ENCODE measurements at regions not wholly inside any gene's neighbourhood (a gene's known extent, or its start where the extent isn't known, plus 50 kb on each side); places are given as distances from the start of the nearest gene placed in this dataset.
"Not testable (repeated sequence)": the region's sequence is repeated elsewhere in the genome, so short reads cannot be mapped to it uniquely, and the experiment has no call there.

DNA sequence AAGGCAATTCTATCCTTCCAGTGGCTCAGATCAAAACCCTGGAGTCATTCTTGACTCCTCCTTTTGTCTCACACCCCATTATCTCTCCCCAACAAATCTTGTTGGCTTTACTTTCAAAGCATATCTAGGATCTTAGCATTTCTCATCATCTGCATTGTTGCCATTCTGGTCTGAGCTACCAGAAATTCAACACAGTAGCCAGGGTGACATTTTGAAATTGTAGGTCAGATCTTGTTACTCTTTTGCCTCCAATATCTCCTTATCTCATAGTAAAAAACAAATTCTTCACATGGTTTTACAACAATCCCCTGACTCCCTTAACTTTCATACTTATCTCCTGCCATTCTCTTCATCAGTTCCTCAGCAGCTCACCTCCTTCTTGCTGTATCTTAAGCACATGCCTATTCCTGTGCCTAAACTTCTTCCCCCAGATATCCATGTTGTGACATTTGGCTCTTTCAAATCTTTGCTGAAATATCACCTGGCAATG is 115.8 kb downstream of the KLF5 start:
- no peak for DNase-seq

DNA sequence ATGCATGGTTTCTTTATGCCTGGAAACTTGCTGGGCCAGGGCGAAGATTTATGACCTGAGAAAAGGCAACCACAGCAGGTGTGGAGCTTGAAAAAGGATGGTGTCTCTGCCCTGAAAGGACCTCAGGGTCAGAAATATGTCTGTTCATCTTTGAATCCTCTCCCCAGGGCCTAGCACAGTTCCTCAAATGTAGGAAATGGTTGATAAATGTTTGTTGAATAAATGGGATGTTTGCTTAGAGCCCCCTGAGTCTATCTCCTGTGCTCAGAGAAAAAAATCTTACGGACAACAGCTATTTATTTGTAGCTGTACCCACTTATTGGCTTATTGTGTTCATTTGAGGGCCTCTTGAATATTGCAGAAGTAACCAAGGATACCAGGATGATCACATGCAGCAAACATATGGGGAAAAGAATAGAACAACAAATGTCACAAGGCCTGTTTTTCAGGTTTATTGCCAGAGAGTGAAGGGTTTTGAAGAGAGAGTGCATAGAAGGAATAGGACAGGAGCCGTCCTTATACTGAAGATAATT is 114.5 kb downstream of the KLF5 start:
- DNase-seq = no peak

DNA sequence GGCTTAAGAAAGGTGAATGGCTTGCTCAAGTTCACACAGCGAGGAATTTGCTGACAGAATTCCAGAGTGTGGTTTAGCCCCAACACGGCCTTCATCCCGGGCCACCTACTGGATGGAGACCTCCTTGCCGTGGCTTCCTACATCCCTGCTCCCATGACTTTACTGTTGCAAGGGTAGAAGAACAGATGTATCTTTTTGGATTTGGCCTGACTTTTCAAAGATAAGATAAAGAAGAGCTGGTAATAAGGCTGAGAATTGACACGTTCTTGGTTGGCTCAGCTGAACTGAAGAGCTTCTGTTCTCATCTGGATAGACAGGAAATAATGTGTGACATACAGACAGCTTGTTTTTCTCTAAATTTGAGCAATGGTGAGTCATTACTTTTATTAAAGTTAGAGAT is 113.1 kb downstream of the KLF5 start:
- no peak for DNase-seq

DNA sequence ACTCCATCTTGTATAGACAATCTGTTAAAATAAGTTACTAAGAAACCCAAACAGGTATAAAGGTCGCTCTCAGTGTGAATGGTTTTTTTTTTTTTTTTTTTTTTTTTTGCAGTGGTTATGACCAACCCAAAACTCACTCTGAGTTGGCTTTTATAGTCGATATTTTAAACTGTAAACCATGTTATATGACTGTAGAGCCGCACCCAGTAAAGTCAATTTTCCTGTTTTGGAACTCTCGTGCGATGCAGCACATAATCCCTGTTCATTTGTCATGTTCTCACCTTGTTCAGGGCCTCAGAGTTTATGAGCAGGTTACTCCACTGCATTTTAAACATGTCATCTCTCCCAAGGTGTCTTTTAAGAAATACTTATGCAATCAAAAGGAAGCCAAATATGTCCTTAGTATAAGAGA is 112.5 kb downstream of the KLF5 start:
- DNase-seq = no peak

DNA sequence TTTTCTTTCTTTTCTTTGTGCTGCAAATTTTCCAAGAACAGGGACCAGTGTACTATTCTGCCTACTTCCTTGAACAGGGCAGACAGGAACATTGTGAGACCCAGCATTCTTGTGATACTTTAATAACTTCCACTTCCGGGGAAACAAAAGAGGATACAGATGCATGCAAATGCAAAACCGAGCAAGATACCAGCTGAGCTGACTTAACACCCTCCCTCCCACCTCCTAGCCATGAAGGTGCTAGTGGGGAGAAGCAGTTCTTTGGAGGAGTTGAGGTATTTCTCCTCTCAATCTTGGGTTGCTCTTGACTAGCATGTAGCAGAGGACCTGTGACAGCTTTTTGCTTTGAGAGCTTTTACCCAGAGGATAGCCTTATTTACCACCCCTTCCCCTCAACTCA is 111.2 kb downstream of the KLF5 start:
- DNase-seq = no peak

DNA sequence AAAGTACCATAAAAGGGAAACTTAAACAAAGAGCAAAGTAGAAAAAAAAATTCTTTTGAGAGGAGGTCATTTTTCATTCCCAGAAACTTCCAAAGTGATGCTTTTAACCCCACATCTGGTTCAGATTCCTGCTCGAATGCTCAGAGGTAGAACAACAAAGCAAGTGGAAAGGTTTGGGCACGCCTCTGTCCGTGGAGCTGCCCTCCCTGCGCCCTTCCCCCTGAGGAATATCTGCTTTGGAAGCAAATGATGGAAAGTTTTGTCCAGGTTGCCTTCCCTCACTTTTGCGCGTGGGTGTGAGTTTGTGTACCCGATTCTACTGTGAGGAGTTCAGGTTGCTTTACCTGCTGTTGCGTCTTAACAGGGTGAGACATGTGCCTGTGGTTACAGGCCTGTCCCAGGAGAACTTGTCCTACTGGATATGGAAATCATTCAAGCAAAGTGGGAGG is 110.2 kb downstream of the KLF5 start:
- no peak for DNase-seq

DNA sequence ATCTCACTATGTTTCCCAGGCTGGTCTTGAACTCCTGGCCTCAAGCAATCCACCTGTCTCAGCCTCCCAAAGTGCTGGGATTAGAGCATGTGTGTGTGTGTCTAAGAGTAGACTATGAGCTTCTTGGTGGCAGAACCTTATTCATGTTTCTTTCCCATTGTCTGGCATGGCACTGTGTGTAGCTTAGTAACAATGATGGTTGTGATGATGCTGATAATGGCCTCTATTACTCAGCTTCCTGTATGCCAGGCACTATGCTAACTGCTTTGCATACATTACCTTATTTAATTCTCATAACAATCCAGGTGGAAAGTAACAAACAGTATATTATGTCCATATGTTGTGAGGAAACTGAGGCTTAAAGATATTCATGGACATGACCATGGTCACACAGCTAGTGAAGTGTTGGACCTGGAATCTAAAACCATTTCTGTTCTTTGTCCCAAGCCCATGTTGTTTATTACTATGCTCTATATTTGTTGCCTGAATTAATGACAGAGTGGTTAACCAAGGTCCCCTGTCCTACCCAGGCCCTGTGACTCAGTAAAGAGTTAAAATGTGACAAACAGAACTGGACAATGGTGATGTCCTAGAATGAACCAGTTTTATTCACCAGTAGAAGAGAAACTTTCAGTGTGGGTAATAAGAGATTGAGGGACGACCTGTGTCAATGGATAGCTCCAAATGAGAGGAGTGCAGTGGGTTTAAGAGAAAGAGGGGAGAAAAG is 109.6 kb downstream of the KLF5 start:
- no peak for DNase-seq

DNA sequence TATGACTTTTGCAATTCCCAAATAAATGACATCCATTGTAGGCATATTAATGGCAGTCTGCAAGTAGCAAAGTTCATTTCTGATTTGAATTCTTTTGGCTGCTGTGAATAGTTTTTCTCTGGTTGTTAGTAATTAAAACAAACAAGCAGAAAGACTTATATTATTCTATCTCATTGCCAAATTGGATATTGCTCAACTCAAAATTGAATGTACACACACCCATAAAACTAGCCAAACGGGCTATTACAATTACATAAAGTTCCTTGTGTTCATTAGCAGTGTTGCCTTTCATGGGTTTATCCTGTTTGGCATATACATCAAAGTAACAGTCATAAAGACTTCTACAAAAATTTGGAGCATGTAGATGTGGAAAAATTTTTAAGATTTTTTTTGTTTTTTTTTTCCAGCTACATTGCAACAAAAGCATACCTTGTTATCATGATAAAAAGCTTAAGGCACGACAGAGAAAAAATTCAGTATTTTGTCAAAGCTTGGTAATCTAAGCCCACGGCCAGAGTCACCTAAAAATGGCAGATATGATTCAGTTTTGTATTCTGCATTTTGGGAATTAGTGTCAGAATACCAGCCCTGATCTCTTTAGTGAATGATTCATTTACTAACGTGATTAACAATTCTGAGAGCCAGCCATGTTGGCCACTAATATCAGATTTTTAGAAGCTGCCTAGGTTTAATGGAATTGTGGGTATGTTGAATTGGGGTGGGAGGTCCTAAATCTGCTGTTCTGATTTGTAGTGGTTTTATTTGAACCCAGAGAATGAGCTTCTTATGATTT is 108.4 kb downstream of the KLF5 start:
- no peak for DNase-seq

DNA sequence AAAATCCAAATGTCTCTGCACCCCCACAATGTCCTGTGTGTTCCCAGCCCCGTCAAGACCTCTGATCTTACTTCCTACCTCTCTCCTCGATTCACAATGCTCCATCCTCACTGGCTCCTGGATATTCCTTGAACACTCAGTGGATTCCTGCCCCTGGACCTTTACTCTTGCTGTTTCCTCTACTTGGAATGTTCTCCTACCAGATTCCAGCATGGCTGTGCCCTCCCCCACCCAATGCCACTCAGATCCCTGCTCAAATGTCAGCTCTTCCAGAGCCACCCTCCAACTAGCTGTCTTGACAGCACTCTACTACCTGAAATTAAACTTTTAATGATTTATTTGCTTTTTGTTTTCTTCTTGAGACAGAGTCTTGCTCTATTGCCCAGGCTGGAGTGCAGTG is 107.4 kb downstream of the KLF5 start:
- DNase-seq = no peak

DNA sequence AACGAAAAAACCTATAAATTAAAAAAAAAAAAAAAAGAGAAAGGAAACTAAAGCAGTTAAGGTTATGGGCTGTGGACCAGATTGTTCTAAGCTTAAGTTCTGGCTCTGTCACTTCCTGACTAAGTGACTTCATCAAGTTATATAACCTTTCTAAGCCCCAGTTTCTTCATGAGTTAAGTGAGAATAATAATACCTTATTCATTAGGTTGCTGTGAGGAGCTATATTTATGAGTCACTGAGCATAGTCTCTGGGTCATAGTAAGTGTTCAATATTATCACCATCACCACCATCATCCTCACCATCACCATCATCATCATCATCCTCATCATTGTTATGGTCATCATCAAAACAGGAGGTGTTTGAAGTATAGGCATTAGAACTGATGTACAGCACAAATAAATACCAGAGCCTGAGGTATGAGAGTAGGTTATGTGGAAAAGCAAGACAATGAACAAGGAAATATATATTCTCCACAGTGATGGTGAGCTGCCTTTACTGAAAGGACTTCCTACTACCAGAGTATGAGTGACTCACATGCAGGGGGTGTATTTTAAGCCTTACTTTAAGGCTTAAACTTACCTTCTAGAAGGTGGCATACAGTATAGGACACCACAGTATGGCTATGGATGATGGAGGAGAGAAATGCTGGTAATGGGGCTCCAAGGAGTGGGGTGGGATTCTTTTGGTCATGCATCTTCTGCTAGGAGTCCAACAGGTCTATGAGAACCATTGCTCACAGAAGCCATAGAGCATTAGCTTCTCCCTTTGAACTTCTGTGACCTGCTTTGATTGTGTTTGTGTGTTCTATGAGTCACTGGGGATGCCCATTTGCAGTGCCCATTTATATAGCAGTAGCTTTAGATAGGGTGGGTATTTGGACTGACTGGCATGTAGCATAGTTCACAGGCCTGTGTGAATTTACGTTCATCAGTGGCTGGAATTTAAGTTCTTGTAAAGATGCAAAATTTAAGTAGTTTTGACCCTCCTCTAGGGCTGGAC is 104.4 kb downstream of the KLF5 start:
- DNase-seq = no peak

DNA sequence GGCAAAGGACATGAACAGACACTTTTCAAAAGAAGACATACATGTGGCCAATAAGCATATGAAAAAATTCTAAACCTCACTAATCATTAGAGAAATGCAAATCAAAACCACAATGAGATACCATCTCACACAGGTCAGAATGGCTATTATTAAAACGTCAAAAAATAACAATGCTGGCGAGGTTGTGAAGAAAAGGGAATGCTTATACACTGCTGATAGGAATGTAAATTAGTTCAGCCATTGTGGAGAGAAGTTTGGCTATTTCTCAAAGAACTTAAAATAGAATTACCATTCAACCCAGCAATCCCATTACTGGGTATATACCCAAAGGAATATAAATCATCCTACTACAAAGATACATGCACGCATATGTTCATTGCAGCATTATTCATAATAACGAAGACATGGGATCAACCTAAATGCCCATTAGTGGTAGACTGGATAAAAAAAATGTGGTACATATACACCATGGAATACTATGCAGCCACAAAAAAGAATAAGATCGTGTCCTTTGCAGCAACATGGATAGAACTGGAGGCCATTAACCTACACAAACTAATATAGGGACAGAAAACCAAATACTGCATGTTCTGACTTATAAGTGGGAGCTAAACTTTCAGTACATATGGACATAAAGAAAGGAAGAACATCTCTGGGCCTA is 101.7 kb downstream of the KLF5 start:
- DNase-seq = not testable (repeated sequence)

DNA sequence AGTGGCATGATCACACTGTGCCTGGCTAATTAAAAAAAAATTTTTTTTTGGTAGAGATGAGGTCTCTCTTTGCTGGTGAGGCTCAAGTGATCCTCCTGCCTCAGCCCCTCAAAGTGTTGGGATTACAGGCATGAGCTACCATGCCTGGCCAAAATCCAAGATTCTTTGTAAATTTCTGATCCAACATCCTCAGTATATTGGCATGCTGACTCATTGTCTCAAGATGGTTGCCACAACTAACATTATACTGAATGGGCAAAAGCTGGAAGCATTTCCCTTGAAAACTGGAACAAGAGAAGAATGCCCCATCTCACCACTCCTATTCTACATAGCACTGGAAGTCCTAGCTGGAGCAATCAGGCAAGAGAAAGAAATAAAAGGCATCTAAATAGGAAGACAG is 100.0 kb downstream of the KLF5 start:
- DNase-seq = no peak

DNA sequence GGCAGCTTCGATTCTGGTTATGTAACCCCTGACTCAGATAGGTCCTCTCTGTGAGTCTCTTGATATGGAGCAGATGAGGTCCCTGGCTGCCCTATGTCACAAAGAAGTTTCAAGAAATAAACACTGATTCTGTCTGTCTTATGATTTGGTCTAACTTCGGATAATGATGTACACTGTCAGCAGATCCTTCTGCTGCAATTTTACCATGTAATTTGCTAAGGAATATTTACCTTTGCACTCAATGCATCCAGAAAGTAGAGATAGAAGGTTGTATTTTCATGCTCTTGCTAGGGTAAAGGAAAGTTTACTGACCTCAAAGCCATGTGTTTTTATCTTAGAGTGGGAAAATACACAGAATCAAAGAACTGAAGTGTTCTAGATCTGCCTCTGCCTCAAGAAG is 98.2 kb downstream of the KLF5 start:
- DNase-seq = no peak

DNA sequence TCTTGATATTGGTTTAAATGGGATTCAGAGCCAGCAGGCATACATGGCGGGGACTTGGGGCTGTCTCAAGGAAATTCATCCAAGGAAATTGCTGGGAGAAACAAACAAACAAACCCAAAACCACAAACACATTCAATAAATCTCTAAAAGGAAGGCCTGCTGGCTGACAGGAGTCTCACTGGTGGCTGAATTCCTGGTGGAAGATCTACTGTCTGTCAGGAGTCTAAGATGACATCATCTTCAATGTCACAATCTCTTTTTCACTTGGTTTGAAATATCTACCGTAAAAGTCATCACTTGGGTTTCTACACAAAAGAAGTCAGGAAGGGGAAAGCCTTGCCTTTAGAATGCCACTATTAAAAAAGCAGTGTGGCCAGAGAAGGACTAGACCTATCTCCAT is 87.9 kb downstream of the KLF5 start:
- no peak for DNase-seq

DNA sequence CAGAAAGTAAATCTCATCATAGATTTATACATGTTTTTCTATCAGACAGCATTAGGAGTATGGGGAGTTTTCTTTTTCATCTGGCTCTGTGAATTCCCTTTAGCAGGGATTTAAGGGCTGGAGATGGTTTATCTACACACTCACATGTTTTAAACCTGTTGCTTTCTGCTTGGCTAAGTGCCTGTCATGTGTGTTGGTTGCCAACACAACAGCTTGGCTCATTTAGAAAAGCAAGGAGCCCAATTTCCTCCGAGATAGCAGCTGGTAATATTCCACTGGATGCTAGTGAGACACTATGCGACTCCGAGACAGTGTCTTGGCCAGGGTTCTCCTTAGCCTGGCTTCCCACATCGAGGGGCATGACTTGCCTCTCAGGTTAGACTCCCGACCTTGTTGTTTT is 83.3 kb downstream of the KLF5 start:
- no peak for DNase-seq

DNA sequence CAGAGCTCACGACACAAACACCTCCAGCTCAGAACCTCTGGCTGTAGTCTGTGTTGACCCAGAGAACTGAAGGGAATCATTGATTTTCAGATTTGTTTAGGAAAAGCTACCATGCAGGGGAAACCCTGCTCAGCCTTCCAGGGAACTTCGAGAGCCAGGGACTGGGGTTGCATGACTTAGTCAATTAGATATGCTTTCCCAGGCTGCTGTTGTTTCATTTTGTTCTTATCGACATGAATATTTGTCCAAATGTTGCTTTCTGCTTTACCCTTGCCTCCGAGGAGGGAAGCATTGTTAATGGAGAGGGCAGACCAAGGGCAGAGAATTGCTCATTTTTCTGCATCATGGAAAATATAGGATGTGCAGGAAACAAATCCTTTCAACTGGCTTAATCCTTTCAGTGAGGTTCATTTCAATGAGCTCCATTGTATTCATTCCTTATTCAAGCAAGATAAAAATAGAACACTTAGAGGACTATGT is 82.5 kb downstream of the KLF5 start:
- no peak for DNase-seq

DNA sequence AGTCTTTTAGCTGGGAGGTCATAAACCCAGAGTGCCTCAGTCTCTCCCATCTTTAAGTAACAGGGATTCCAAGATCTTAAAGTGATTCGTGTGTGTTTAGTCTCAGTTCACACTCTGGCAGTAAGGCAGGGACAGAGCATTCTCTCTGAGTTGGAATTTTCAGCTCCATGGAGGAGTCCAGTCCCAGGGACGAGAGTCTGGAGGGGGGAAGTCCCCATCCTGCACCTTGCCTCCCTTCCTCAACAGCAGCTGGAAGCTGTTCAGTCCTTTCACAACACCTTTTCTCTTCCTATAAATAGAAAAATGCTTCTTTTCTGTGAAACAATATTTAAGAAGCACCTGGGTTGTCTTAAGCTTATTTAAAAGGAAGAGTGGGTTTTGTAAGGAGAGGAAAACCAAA is 82.0 kb downstream of the KLF5 start:
- no peak for DNase-seq

DNA sequence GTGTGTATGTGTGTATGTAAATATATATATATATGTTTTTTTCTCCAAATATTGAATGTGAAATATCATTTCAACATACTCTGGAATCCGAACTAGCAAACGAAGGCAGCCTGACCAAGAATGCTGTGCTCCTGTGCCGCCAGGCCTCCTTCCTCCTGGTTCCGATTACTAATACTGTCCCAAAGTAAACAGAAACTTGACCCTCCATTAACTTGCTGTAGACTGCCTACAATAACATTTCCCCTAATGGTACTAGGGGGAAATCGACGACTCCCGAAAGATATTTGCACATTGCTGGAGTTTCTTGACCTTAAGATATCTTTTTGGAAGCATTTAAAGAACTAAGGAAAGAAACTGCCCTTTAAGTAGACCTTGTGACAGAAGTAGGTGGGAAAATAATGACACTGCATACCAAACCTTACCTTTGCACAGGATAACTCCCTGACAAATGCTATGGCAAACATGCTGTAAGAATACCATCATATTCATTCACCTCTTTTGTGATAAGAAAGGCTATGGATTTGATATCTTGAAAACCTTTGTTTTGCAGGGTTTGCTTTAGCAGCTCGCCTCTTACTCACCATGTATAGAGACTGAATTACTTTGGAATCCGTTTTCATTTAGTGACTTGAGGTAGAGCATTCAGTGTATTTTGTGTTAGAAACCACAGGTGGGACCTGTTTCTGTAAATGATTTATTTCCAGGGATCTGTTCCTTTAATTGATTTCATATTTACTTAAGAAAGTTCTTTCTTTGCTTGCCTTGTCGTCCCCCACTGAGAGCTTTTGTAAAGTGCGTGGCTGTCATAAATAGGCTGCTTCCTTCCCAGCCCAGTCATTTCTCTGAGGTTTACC is 80.1 kb downstream of the KLF5 start:
- DNase-seq = no peak

DNA sequence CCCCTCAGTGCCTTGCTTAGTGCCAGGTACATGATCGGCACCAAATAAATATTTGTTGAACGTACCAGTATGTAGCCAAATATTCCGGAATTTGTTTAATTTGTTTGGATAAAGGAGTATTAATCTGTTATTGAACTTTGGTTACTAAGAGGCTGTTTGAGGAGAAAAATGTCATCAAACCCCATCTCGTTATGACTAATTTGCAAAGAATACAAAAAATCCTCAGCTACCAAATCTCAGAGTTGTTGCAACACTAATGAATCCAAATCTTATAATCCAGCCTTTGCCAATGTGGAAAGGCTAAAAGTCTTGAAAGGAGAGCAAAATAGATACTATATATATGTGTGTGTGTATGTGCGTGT is 79.5 kb downstream of the KLF5 start:
- no peak for DNase-seq

DNA sequence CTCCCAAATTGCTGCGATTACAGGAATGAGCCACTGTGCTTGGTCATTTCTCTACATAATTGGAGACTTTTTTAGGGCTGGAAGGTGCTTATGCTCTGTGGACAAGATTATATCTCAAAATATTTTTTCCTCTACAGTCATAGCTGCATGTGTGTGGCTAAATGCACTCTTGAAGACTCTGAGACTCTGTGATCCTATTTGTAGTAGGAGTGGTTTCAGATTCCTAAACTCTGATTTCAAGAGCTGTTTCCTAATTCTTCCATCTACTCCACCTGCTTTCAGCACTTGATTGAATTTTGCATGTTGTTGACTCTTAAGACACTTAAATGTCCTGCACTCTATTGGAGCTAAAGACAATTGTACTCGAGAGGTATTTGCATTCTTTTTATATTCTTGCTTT is 78.0 kb downstream of the KLF5 start:
- no peak for DNase-seq

DNA sequence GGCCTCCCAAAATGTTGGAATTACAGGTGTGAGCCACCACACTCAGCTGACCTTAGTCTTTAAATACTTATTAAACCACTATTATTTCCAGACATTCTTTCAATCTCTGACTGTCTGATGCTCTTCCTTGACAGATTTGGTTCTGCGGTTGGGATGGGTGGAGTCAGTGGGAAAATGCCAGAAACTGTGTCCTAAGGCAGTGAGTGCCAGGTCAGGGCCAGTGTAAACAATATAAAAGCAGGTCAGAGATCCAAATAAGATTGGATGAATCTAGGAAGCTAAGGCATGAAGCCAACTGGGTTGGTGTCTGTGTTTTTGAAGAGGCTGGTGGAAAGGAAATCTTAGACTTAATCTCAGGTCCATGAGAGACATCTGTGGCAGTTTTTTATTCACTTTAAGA is 74.7 kb downstream of the KLF5 start:
- no peak for DNase-seq
